ENCODE measurements at regions not wholly inside any gene's neighbourhood (a gene's known extent, or its start where the extent isn't known, plus 50 kb on each side); places are given as distances from the start of the nearest gene placed in this dataset.

GRCh38 chr2:45316576-45317338 is 294.3 kb downstream of the SRBD1 start:
- H3K27ac Mint-ChIP-seq: no peak overlapping the region
- no peaks in the 10 kb centered on the region for H3K36me3 Mint-ChIP-seq
- CTCF ChIA-PET: no interaction called here
- DNase-seq (no peak), ATAC-seq (no peak)
- no peaks in the 10 kb centered on the region for H3K9me3 Mint-ChIP-seq (ENCODE audit: low read depth)
- peaks cover 9% of the 10 kb centered on the region for H3K27me3 Mint-ChIP-seq
- no peaks in the 10 kb centered on the region for H3K4me1 Mint-ChIP-seq
- no peak overlapping the region for H3K4me3 Mint-ChIP-seq

- H3K9me3 Mint-ChIP-seq (ENCODE audit: low read depth): no peaks in the 10 kb centered on the region
- H3K36me3 Mint-ChIP-seq: no peaks in the 10 kb centered on the region
- no peak for DNase-seq
- no peak overlapping the region for H3K27ac Mint-ChIP-seq
- no peak for ATAC-seq
- no peaks in the 10 kb centered on the region for H3K4me1 Mint-ChIP-seq
- no peak overlapping the region for H3K4me3 Mint-ChIP-seq
- peaks cover 6% of the 10 kb centered on the region for H3K27me3 Mint-ChIP-seq
- CTCF ChIA-PET: no interaction called here
These were observed 295.2 kb downstream of the SRBD1 start for GRCh38 chr2:45315861-45316260.

- CTCF ChIA-PET: no interaction called here
- no peak for ATAC-seq
- Mint-ChIP-seq H3K4me1 (no peaks in the 10 kb centered on the region), H3K27me3 (no peaks in the 10 kb centered on the region), H3K4me3 (no peak overlapping the region), H3K36me3 (no peaks in the 10 kb centered on the region), H3K9me3 (ENCODE audit: low read depth) (no peaks in the 10 kb centered on the region), H3K27ac (no peak overlapping the region)
- no peak for DNase-seq
These were observed 298.8 kb downstream of the SRBD1 start for GRCh38 chr2:45312275-45312674.

GRCh38 chr2:45311559-45311958 is 299.5 kb downstream of the SRBD1 start:
- Mint-ChIP-seq H3K4me1 (no peaks in the 10 kb centered on the region), H3K27ac (no peak overlapping the region), H3K4me3 (no peak overlapping the region), H3K36me3 (no peaks in the 10 kb centered on the region), H3K9me3 (ENCODE audit: low read depth) (no peaks in the 10 kb centered on the region), H3K27me3 (no peaks in the 10 kb centered on the region)
- DNase-seq (no peak), ATAC-seq (no peak)
- CTCF ChIA-PET: interaction anchor here (0.6 kb wide), 1 partner anchor 220 kb away, joined by 3 read pairs; no protein-coding TSS in a partner anchor

GRCh38 chr2:45307147-45307546 is 297.9 kb upstream of the SIX2 start:
- no peak for DNase-seq
- Mint-ChIP-seq H3K4me1 (no peaks in the 10 kb centered on the region), H3K27me3 (peaks cover 16% of the 10 kb centered on the region), H3K9me3 (ENCODE audit: low read depth) (no peaks in the 10 kb centered on the region), H3K27ac (no peak overlapping the region), H3K36me3 (no peaks in the 10 kb centered on the region), H3K4me3 (no peak overlapping the region)
- CTCF ChIA-PET: interaction anchor here (0.6 kb wide), 1 partner anchor 12 kb away, joined by 3 read pairs; no protein-coding TSS in a partner anchor
- no peak for ATAC-seq

GRCh38 chr2:45305599-45305998 is 296.3 kb upstream of the SIX2 start:
- Mint-ChIP-seq H3K4me1 (no peaks in the 10 kb centered on the region), H3K27ac (no peak overlapping the region), H3K36me3 (no peaks in the 10 kb centered on the region), H3K9me3 (ENCODE audit: low read depth) (no peaks in the 10 kb centered on the region), H3K27me3 (peaks cover 17% of the 10 kb centered on the region), H3K4me3 (no peak overlapping the region)
- CTCF ChIA-PET: no interaction called here
- DNase-seq (no peak), ATAC-seq (no peak)

GRCh38 chr2:45303417-45304202 is 294.4 kb upstream of the SIX2 start:
- Mint-ChIP-seq H3K9me3 (ENCODE audit: low read depth) (no peaks in the 10 kb centered on the region), H3K36me3 (no peaks in the 10 kb centered on the region), H3K4me3 (no peak overlapping the region), H3K4me1 (no peaks in the 10 kb centered on the region), H3K27me3 (peaks cover 20% of the 10 kb centered on the region), H3K27ac (no peak overlapping the region)
- DNase-seq: no peak
- no peak for ATAC-seq
- CTCF ChIA-PET: no interaction called here

- no peak overlapping the region for H3K4me3 Mint-ChIP-seq
- no peak overlapping the region for H3K27ac Mint-ChIP-seq
- no peaks in the 10 kb centered on the region for H3K36me3 Mint-ChIP-seq
- H3K9me3 Mint-ChIP-seq (ENCODE audit: low read depth): no peaks in the 10 kb centered on the region
- no peak for DNase-seq
- ATAC-seq: no peak
- peaks cover 20% of the 10 kb centered on the region for H3K27me3 Mint-ChIP-seq
- CTCF ChIA-PET: no interaction called here
- H3K4me1 Mint-ChIP-seq: no peaks in the 10 kb centered on the region
These were observed 292.3 kb upstream of the SIX2 start for GRCh38 chr2:45301307-45302277.

GRCh38 chr2:45300026-45300750 is 290.9 kb upstream of the SIX2 start:
- Mint-ChIP-seq H3K27me3 (peaks cover 18% of the 10 kb centered on the region), H3K36me3 (no peaks in the 10 kb centered on the region), H3K4me3 (no peak overlapping the region), H3K9me3 (ENCODE audit: low read depth) (no peaks in the 10 kb centered on the region), H3K4me1 (no peaks in the 10 kb centered on the region), H3K27ac (no peak overlapping the region)
- CTCF ChIA-PET: no interaction called here
- ATAC-seq (no peak), DNase-seq (no peak)

GRCh38 chr2:45299361-45299760 is 290.1 kb upstream of the SIX2 start:
- H3K4me3 Mint-ChIP-seq: no peak overlapping the region
- no peak overlapping the region for H3K27ac Mint-ChIP-seq
- H3K36me3 Mint-ChIP-seq: no peaks in the 10 kb centered on the region
- no peaks in the 10 kb centered on the region for H3K9me3 Mint-ChIP-seq (ENCODE audit: low read depth)
- no peaks in the 10 kb centered on the region for H3K4me1 Mint-ChIP-seq
- CTCF ChIA-PET: no interaction called here
- ATAC-seq (no peak), DNase-seq (no peak)
- H3K27me3 Mint-ChIP-seq: peaks cover 19% of the 10 kb centered on the region

- no peak overlapping the region for H3K27ac Mint-ChIP-seq
- CTCF ChIA-PET: no interaction called here
- H3K4me1 Mint-ChIP-seq: no peaks in the 10 kb centered on the region
- peaks cover 40% of the 10 kb centered on the region for H3K27me3 Mint-ChIP-seq
- H3K36me3 Mint-ChIP-seq: no peaks in the 10 kb centered on the region
- no peak for DNase-seq
- no peak overlapping the region for H3K4me3 Mint-ChIP-seq
- ATAC-seq: no peak
- H3K9me3 Mint-ChIP-seq (ENCODE audit: low read depth): no peaks in the 10 kb centered on the region
These were observed 283.9 kb upstream of the SIX2 start for GRCh38 chr2:45293182-45293581.

- Mint-ChIP-seq H3K9me3 (ENCODE audit: low read depth) (no peaks in the 10 kb centered on the region), H3K4me1 (no peaks in the 10 kb centered on the region), H3K27ac (no peak overlapping the region), H3K27me3 (peaks cover 51% of the 10 kb centered on the region), H3K36me3 (no peaks in the 10 kb centered on the region), H3K4me3 (no peak overlapping the region)
- no peak for DNase-seq
- CTCF ChIA-PET: no interaction called here
- no peak for ATAC-seq
These were observed 282.0 kb upstream of the SIX2 start for GRCh38 chr2:45291296-45291701.

Data from activated CD8-positive, alpha-beta memory T cell treated with anti-CD3 and anti-CD28 coated beads, Interleukin-2, amount 10 ng/mL, durations not matched to agents 7 days and 5 days (primary cell).